ENCODE measurements at regions not wholly inside any gene's neighbourhood (a gene's known extent, or its start where the extent isn't known, plus 50 kb on each side); places are given as distances from the start of the nearest gene placed in this dataset.

DNA sequence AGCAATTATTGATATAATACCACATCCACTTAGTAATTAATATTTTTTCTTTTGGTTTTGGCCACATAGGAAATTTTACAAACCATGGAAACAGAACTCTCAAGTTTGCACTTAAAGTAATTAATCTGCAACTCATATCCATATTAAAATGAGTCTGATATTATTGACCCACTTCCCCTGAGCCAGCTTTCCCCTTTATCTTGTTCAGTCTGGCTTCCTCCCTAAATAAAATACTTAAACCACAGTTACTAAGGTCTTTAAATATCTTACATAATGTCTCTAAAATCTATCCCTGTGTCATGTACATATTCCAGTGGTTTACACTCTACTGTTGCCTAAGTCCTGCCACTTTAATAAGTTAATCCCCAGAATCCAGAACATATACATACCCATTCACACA lies 564.9 kb upstream of the FSHR start:
- CTCF ChIA-PET: no interaction called here
- no peak overlapping the region for H3K27ac Mint-ChIP-seq (ENCODE audit: unreplicated experiment)
- Histone ChIP-seq H3K27me3 (replicated peaks; ENCODE audit: control insufficient read depth, insufficient read depth, low read length) (no peaks in the 10 kb centered on the region), H3K9me3 (no peaks in the 10 kb centered on the region), H3K36me3 (ENCODE audit: control insufficient read depth, insufficient read depth, low read length) (no peaks in the 10 kb centered on the region), H3K4me1 (no peaks in the 10 kb centered on the region), H3K4me3 (ENCODE audit: low read depth, low read length) (no peak overlapping the region)
- no peak overlapping the region for H3K4me3 Mint-ChIP-seq (ENCODE audit: unreplicated experiment)
- no TSS peak for BruUV-seq (replicated peaks)
- TF ChIP-seq, protein P1, sequence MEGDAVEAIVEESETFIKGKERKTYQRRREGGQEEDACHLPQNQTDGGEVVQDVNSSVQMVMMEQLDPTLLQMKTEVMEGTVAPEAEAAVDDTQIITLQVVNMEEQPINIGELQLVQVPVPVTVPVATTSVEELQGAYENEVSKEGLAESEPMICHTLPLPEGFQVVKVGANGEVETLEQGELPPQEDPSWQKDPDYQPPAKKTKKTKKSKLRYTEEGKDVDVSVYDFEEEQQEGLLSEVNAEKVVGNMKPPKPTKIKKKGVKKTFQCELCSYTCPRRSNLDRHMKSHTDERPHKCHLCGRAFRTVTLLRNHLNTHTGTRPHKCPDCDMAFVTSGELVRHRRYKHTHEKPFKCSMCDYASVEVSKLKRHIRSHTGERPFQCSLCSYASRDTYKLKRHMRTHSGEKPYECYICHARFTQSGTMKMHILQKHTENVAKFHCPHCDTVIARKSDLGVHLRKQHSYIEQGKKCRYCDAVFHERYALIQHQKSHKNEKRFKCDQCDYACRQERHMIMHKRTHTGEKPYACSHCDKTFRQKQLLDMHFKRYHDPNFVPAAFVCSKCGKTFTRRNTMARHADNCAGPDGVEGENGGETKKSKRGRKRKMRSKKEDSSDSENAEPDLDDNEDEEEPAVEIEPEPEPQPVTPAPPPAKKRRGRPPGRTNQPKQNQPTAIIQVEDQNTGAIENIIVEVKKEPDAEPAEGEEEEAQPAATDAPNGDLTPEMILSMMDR (IDR thresholded peaks at IDR 0.05; ENCODE audit: insufficient read depth in 1 of 2, low read depth in 1 of 2, low read length in 1 of 2, severe bottlenecking in 1 of 2, unreplicated experiment in 1 of 2): no peak
- H3K4me1 Mint-ChIP-seq (ENCODE audit: low read depth, unreplicated experiment): no peaks in the 10 kb centered on the region
- intact Hi-C loops (cut with micrococcal nuclease; ENCODE audit: unreplicated experiment): no loop called here
- H3K36me3 Mint-ChIP-seq (ENCODE audit: insufficient read depth, unreplicated experiment): no peaks in the 10 kb centered on the region
- no peak for DNase-seq
- H3K9me3 Mint-ChIP-seq (ENCODE audit: unreplicated experiment): no peaks in the 10 kb centered on the region
- H3K27me3 Mint-ChIP-seq (ENCODE audit: insufficient read depth, unreplicated experiment): peaks cover 4% of the 10 kb centered on the region
- POLR2A ChIA-PET: no interaction called here

DNA sequence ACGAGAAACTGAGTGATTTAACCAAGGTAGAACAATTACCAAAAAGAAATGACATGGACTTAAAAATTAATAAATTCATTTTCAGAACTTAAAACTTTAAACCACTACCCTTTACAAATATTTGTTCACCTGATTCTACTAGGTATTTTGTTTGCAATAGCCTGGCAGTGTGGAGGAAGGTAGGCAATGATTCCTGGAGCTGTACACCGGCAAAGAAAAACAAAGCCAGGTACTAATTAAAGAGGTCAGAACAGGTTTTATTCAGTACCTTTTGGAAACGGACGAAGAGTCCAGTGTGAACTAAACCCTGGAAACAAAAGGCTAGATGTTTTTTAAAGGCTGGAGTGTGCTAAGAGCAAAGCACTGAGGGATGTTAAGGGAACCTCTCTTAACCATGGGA lies 561.3 kb upstream of the FSHR start:
- intact Hi-C loops (cut with micrococcal nuclease; ENCODE audit: unreplicated experiment): no loop called here
- H3K36me3 ChIP-seq (ENCODE audit: control insufficient read depth, insufficient read depth, low read length): no peaks in the 10 kb centered on the region
- Mint-ChIP-seq H3K4me1 (ENCODE audit: low read depth, unreplicated experiment) (no peaks in the 10 kb centered on the region), H3K9me3 (ENCODE audit: unreplicated experiment) (no peaks in the 10 kb centered on the region), H3K27me3 (ENCODE audit: insufficient read depth, unreplicated experiment) (peaks cover 9% of the 10 kb centered on the region), H3K4me3 (ENCODE audit: unreplicated experiment) (no peak overlapping the region), H3K27ac (ENCODE audit: unreplicated experiment) (no peak overlapping the region), H3K36me3 (ENCODE audit: insufficient read depth, unreplicated experiment) (no peaks in the 10 kb centered on the region)
- H3K4me3 ChIP-seq (ENCODE audit: low read depth, low read length): no peak overlapping the region
- ChIA-PET CTCF (no interaction called here), POLR2A (no interaction called here)
- no peaks in the 10 kb centered on the region for H3K4me1 ChIP-seq
- no peaks in the 10 kb centered on the region for H3K27me3 ChIP-seq (replicated peaks; ENCODE audit: control insufficient read depth, insufficient read depth, low read length)
- no peak for DNase-seq
- TF ChIP-seq, protein P1 (IDR thresholded peaks at IDR 0.05; ENCODE audit: insufficient read depth in 1 of 2, low read depth in 1 of 2, low read length in 1 of 2, severe bottlenecking in 1 of 2, unreplicated experiment in 1 of 2): no peak
- H3K9me3 ChIP-seq: no peaks in the 10 kb centered on the region
- no TSS peak for BruUV-seq (replicated peaks)

DNA sequence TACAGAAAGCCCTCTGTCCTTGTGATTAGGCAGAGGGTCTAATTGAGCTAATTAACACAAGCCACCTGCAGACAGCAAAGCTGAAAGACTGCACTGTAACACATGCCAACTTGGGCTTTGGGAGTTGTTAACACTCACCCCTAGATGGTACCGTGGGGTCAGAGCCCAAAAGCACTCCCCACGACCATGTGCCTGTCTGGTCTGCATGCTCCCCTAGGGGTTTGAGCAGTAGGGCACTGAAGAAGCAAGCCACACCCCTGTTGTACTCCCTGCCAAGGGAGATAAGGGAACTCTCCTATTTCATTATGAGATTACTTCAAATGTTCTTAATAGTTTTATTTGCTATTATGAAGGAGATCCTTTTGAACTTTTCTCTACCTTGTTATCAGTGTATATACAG lies 560.1 kb upstream of the FSHR start:
- Mint-ChIP-seq H3K27ac (ENCODE audit: unreplicated experiment) (no peak overlapping the region), H3K4me3 (ENCODE audit: unreplicated experiment) (no peak overlapping the region), H3K4me1 (ENCODE audit: low read depth, unreplicated experiment) (no peaks in the 10 kb centered on the region), H3K36me3 (ENCODE audit: insufficient read depth, unreplicated experiment) (no peaks in the 10 kb centered on the region), H3K9me3 (ENCODE audit: unreplicated experiment) (no peaks in the 10 kb centered on the region), H3K27me3 (ENCODE audit: insufficient read depth, unreplicated experiment) (peaks cover 9% of the 10 kb centered on the region)
- H3K4me1 ChIP-seq: no peaks in the 10 kb centered on the region
- no peaks in the 10 kb centered on the region for H3K27me3 ChIP-seq (replicated peaks; ENCODE audit: control insufficient read depth, insufficient read depth, low read length)
- BruUV-seq (replicated peaks): no TSS peak
- TF ChIP-seq, protein P1 (IDR thresholded peaks at IDR 0.05; ENCODE audit: insufficient read depth in 1 of 2, low read depth in 1 of 2, low read length in 1 of 2, severe bottlenecking in 1 of 2, unreplicated experiment in 1 of 2): no peak
- POLR2A ChIA-PET: no interaction called here
- no peaks in the 10 kb centered on the region for H3K36me3 ChIP-seq (ENCODE audit: control insufficient read depth, insufficient read depth, low read length)
- no peaks in the 10 kb centered on the region for H3K9me3 ChIP-seq
- no peak overlapping the region for H3K4me3 ChIP-seq (ENCODE audit: low read depth, low read length)
- intact Hi-C loops (cut with micrococcal nuclease; ENCODE audit: unreplicated experiment): no loop called here
- no peak for DNase-seq
- CTCF ChIA-PET: no interaction called here
